OCI-LY1 (cell line): ENCODE measurements at regions not wholly inside any gene's neighbourhood (a gene's known extent, or its start where the extent isn't known, plus 50 kb on each side); places are given as distances from the start of the nearest gene placed in this dataset.

ENCODE experiments used
- H2AFZ ChIP-seq: fragments of 200-600 bp; sonication (generic), shearing (Covaris generic); 2 replicates; pipeline ENCODE4 v1.6.0; 2014; ENCODE audit warnings: antibody characterized with exemption, mild to moderate bottlenecking, low read length
- H3F3A ChIP-seq: fragments of 200-600 bp; sonication (generic), shearing (Covaris generic); 2 replicates; pipeline ENCODE4 v1.6.0; 2014; ENCODE audit warnings: mild to moderate bottlenecking, antibody characterized with exemption, low read length, moderate library complexity; ENCODE audit not compliant: insufficient read depth
- H3K27ac ChIP-seq: fragments of 200-600 bp; sonication (generic); 2 replicates; pipeline ENCODE4 v1.5.1; 2014; ENCODE audit warnings: low read length, mixed run types, mild to moderate bottlenecking, low read depth; ENCODE audit not compliant: poor library complexity, severe bottlenecking
- H3K27me3 ChIP-seq: fragments of 200-600 bp; sonication (generic); 2 replicates; pipeline ENCODE4 v1.6.0; 2014; ENCODE audit warnings: antibody characterized with exemption, mild to moderate bottlenecking, low read length, moderate library complexity; ENCODE audit not compliant: insufficient read depth
- H3K36me3 ChIP-seq: fragments of 200-600 bp; sonication (generic); 2 replicates; pipeline ENCODE4 v1.6.1; 2014; ENCODE audit warnings: mild to moderate bottlenecking, antibody characterized with exemption, low read length, moderate library complexity, mixed read lengths; ENCODE audit not compliant: insufficient read depth
- H3K4me1 ChIP-seq: fragments of 200-600 bp; sonication (generic); 2 replicates; pipeline ENCODE4 v1.5.1; 2014; ENCODE audit warnings: mild to moderate bottlenecking, low read length, moderate library complexity; ENCODE audit not compliant: insufficient read depth, severe bottlenecking
- H3K4me2 ChIP-seq: fragments of 200-600 bp; sonication (generic), shearing (Covaris generic); 2 replicates; pipeline ENCODE4 v1.6.1; 2014; ENCODE audit warnings: low read length
- H3K4me3 ChIP-seq: fragments of 200-600 bp; sonication (generic); 2 replicates; pipeline ENCODE4 v1.5.1; 2014; ENCODE audit warnings: low read length, low read depth, mild to moderate bottlenecking, mixed read lengths; ENCODE audit not compliant: poor library complexity, severe bottlenecking
- H3K79me2 ChIP-seq: fragments of 200-600 bp; shearing (Covaris generic); 2 replicates; pipeline ENCODE4 v1.6.1; 2016; ENCODE audit warnings: mixed run types, low read length, mixed read lengths; ENCODE audit not compliant: insufficient read depth
- H3K9ac ChIP-seq: fragments of 200-600 bp; sonication (generic), shearing (Covaris generic); 2 replicates; pipeline ENCODE4 v1.6.1; 2014; ENCODE audit warnings: mild to moderate bottlenecking, low read length, mixed read lengths
- H3K9me2 ChIP-seq: fragments of 200-600 bp; sonication (generic), shearing (Covaris generic); 2 replicates; pipeline ENCODE4 v1.6.1; 2014; ENCODE audit warnings: low read depth, mild to moderate bottlenecking, low read length, mixed read lengths
- H3K9me3 ChIP-seq: fragments of 200-600 bp; shearing (Covaris generic); 2 replicates; pipeline ENCODE4 v1.6.1; 2014; ENCODE audit warnings: low read length, mixed read lengths
- H4K20me1 ChIP-seq: fragments of 200-600 bp; sonication (generic), shearing (Covaris generic); 2 replicates; pipeline ENCODE4 v1.6.0; 2016; ENCODE audit warnings: mild to moderate bottlenecking, low read length; ENCODE audit not compliant: insufficient read depth
- CTCF ChIP-seq: fragments of 200-600 bp; sonication (generic), shearing (Covaris generic); IDR thresholded peaks from 2 replicates; pipeline ENCODE4 v1.5.1; 2017; ENCODE audit warnings: mild to moderate bottlenecking, antibody characterized with exemption, low read length, moderate library complexity, mixed read lengths
- EZH2 ChIP-seq: fragments of 200-600 bp; sonication (generic), shearing (Covaris generic); IDR thresholded peaks from 2 replicates; pipeline ENCODE4 v1.8.0; 2017; ENCODE audit warnings: borderline replicate concordance, mixed run types, mild to moderate bottlenecking, antibody characterized with exemption, low read length, moderate library complexity, mixed read lengths

DNA sequence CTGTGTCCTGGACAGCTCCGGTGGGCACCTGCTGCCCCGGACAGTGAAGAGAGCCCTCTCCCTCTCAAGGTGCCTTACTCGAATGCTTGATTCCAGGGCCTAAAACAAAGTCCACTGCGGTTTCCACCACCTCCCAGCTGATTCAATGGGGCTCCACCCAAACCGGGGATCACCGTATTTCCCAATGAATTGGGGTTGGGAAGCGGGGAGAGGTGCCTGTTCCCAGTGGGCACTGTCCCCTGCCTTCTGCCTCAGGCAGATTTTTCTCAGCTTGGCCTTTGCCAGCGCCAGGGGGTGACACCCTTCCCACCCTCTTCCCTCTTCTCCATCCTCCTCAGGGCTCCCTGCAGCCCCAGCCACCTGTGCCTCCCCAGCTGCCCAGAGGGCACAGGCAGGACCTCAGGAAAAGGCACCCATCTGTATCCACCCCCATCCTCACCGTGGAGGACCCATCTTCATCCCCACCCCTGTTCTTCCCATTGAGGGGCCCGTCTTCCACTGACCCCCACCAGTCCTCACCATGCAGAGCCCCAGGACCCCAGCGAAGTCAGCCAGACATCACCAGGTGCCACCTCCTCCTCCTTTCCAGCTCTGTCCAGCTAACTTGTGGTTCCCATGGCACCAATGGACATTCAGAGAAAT lies 66.7 kb upstream of the HPCAL1 start:
- Histone ChIP-seq H3K9me2 (no peaks in the 10 kb centered on the region), H3K27ac (no peak overlapping the region), H3K27me3 (0 out of 2 replicates have a peak, but pooled peaks cover 5% of the 10 kb centered on the region), H3K4me1 (no peaks in the 10 kb centered on the region), H4K20me1 (no peaks in the 10 kb centered on the region), H3K36me3 (no peaks in the 10 kb centered on the region), H2AFZ (no peak overlapping the region), H3F3A (no peaks in the 10 kb centered on the region), H3K9me3 (no peaks in the 10 kb centered on the region), H3K4me3 (no peak overlapping the region), H3K79me2 (no peaks in the 10 kb centered on the region), H3K4me2 (no peak overlapping the region), H3K9ac (no peak overlapping the region)
- TF ChIP-seq CTCF (no peak), EZH2 (no peak)

DNA sequence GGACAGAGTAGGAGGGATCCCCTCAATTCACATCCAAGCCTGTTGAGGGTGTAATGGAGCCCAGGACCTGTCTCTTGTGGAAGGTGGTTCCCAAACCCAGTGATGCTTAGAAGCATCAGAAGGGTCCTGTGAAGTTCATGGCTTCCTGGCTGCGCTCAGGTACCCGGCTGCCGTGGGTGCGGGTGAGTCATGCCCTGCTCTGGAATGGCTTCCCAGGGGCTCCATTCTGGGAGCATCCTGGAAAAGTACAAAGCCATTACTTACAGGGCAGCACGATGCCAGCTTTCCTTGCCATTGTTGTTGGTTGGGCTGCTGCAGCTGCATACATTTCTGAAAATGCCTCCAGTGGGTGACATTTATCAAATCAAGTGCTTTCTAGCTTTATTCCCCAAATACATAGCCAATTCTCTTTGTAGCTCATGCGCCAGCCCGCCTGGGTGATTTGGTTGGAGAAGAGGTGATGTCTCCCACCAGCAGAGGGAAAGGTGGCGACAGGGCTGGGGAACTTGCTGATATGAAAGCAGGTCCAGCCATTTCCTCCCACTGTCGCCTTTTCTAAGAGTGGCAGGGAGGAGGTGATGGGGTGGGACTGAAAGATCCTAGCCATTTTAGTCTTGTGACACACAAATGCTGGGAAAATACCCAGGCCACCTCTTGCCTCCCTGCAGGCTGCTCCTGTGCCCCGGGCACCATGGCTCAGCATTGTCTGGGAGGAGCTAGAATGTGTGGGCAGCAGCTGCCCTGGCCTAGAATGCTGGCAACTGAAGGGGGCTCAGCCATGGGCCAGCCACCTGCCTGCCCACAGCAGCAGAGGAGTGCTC lies 65.9 kb upstream of the HPCAL1 start:
- H3K4me2 ChIP-seq, result no peak overlapping the region
- H3K4me3 ChIP-seq, result no peak overlapping the region
- H3K36me3 ChIP-seq, result no peaks in the 10 kb centered on the region
- no peaks in the 10 kb centered on the region for H3F3A ChIP-seq
- no peak overlapping the region for H2AFZ ChIP-seq
- H3K9ac ChIP-seq, result no peak overlapping the region
- H3K27ac ChIP-seq, result no peak overlapping the region
- no peaks in the 10 kb centered on the region for H3K9me2 ChIP-seq
- TF ChIP-seq CTCF (no peak), EZH2 (no peak)
- H3K27me3 ChIP-seq, result 0 out of 2 replicates have a peak, but pooled peaks cover 5% of the 10 kb centered on the region
- no peaks in the 10 kb centered on the region for H3K79me2 ChIP-seq
- no peaks in the 10 kb centered on the region for H3K9me3 ChIP-seq
- H3K4me1 ChIP-seq, result no peaks in the 10 kb centered on the region
- H4K20me1 ChIP-seq, result no peaks in the 10 kb centered on the region

- Histone ChIP-seq H3K9ac (no peak overlapping the region), H4K20me1 (no peaks in the 10 kb centered on the region), H3K27ac (no peak overlapping the region), H3K4me2 (no peak overlapping the region), H3F3A (no peaks in the 10 kb centered on the region), H3K79me2 (no peaks in the 10 kb centered on the region), H3K4me1 (no peaks in the 10 kb centered on the region), H3K36me3 (no peaks in the 10 kb centered on the region), H3K9me2 (no peaks in the 10 kb centered on the region), H3K4me3 (no peak overlapping the region), H2AFZ (no peak overlapping the region), H3K9me3 (no peaks in the 10 kb centered on the region), H3K27me3 (0 out of 2 replicates have a peak, but pooled peaks cover 5% of the 10 kb centered on the region)
- TF ChIP-seq EZH2 (no peak), CTCF (no peak)
These were observed 65.0 kb upstream of the HPCAL1 start for GRCh38 chr2:10237392-10238321.
